ENCODE measurements at regions not wholly inside any gene's neighbourhood (a gene's known extent, or its start where the extent isn't known, plus 50 kb on each side); places are given as distances from the start of the nearest gene placed in this dataset.

- no peak for TF ChIP-seq POLR2A (IDR thresholded peaks at IDR 0.05; ENCODE audit: low read depth, low read length)
- no peak for TF ChIP-seq MTA2 (IDR thresholded peaks at IDR 0.05; ENCODE audit: low read depth)
- no peak for TF ChIP-seq RELA (IDR thresholded peaks at IDR 0.05; ENCODE audit: borderline replicate concordance, partially characterized antibody)
- no peak for TF ChIP-seq SREBF2 (IDR thresholded peaks at IDR 0.05; ENCODE audit: low read length)
- TF ChIP-seq CREB1 (IDR thresholded peaks at IDR 0.05; ENCODE audit: low read depth), result no peak
- TF ChIP-seq CTCF (IDR thresholded peaks at IDR 0.05 in 2 of 3, conservative IDR thresholded peaks at IDR 0.05 in 1 of 3; ENCODE audit: control insufficient read depth in 2 of 3, extremely low read depth in 1 of 3, insufficient read depth in 1 of 3, low read depth in 3 of 3, low read length in 3 of 3), result no peak
- no peak for TF ChIP-seq SMC3 (IDR thresholded peaks at IDR 0.05; ENCODE audit: borderline replicate concordance, low read length)
- TF ChIP-seq, protein P1, sequence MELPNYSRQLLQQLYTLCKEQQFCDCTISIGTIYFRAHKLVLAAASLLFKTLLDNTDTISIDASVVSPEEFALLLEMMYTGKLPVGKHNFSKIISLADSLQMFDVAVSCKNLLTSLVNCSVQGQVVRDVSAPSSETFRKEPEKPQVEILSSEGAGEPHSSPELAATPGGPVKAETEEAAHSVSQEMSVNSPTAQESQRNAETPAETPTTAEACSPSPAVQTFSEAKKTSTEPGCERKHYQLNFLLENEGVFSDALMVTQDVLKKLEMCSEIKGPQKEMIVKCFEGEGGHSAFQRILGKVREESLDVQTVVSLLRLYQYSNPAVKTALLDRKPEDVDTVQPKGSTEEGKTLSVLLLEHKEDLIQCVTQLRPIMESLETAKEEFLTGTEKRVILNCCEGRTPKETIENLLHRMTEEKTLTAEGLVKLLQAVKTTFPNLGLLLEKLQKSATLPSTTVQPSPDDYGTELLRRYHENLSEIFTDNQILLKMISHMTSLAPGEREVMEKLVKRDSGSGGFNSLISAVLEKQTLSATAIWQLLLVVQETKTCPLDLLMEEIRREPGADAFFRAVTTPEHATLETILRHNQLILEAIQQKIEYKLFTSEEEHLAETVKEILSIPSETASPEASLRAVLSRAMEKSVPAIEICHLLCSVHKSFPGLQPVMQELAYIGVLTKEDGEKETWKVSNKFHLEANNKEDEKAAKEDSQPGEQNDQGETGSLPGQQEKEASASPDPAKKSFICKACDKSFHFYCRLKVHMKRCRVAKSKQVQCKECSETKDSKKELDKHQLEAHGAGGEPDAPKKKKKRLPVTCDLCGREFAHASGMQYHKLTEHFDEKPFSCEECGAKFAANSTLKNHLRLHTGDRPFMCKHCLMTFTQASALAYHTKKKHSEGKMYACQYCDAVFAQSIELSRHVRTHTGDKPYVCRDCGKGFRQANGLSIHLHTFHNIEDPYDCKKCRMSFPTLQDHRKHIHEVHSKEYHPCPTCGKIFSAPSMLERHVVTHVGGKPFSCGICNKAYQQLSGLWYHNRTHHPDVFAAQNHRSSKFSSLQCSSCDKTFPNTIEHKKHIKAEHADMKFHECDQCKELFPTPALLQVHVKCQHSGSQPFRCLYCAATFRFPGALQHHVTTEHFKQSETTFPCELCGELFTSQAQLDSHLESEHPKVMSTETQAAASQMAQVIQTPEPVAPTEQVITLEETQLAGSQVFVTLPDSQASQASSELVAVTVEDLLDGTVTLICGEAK (IDR thresholded peaks at IDR 0.05; ENCODE audit: borderline replicate concordance), result no peak
Measured at GRCh38 chr5:116672203-116672602, 97.6 kb upstream of the SEMA6A start.

All from GM12878 (cell line).